ENCODE measurements at regions not wholly inside any gene's neighbourhood (a gene's known extent, or its start where the extent isn't known, plus 50 kb on each side); places are given as distances from the start of the nearest gene placed in this dataset.
"Not testable (repeated sequence)": the region's sequence is repeated elsewhere in the genome, so short reads cannot be mapped to it uniquely, and the experiment has no call there.

DNA sequence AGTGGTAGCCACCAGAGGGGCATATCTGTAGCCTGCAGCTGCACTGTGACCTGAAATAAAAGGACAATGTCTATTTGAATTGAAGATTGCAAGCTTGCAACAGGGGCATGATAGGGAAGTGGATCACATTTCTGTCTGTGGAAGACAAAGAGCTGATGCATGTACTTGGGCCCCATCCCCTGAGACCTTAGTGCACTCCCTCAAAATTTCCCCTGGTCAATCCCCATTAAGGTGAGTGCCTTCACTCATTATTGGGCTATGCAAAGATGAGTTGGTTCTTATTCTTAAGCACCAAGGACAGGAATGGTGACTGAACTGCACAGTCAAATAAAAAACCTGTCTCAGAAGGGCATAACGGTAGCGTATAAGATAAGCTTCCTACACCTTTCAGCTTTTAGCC, 273.1 kb upstream of the ARSJ start:
- no peak for DNase-seq

DNA sequence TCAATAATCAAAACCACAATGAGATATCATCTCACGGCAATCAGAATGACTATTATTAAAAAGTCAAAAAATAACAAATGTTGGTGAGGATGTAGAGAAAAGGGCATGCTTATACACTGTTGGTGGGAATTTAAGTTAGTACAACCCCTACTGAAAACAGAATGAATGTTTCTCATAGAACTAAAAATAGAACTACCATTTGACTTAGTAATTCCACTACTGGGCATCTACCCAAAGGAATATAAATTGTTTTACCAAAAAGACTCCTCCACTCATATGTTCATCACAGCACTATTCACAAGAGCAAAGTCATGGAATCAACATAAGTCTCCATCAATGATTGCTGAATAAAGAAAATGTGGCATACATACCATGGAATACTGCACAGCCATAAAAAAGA, 278.1 kb upstream of the ARSJ start:
- no peak for DNase-seq

DNA sequence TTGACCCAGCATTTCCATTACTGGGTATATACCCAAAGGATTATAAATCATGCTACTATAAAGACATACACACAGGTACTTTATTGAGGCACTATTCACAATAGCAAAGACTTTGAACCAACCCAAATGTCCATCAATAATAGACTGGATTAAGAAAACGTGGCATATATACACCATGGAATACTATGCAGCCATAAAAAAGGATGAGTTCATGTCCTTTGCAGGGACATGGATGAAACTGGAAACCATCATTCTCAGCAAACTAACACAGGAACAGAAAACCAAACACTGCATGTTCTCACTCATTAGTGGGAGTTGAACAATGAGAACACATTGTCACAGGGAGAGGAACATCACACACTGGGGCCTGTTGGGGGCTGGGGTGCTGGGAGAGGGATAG, 283.0 kb upstream of the ARSJ start:
- not testable (repeated sequence) for DNase-seq

DNA sequence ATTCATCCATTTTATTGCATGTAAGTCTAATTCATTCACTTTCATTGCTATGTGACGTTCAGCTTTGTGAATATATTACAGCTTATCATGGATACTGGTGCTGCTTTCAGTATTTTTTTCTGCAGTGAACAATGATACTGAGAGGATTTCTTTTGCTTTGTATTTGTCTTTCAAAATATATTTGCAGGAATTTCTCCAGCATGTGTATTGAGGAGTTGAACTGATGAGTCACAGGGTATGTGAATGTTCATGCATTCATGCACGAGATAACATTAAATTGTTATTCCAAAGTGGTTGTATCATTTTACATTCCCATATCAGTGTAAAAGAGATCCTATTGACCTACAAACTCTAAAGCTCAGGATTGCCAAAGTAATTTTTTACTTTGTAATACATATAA, 283.8 kb upstream of the ARSJ start:
- DNase-seq, result no peak

DNA sequence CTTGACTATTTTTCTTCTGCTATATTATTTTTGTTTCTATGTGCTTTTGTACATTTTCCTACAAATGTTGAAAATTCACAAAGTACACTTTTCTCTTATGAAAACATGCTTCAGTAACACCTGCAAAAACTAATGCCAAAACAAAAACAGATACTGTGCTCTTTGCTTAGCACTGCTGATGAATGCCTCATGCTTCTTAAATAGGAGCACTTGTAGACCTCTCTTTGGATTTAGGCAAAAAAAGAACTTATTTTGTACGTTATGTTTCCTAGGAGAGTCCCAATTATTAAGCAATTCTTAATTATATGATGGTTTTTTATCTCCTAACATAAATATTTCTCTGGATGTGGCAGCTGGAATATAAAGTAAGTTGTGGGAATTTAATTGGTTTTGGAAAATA, 285.0 kb upstream of the ARSJ start:
- DNase-seq, result no peak

DNA sequence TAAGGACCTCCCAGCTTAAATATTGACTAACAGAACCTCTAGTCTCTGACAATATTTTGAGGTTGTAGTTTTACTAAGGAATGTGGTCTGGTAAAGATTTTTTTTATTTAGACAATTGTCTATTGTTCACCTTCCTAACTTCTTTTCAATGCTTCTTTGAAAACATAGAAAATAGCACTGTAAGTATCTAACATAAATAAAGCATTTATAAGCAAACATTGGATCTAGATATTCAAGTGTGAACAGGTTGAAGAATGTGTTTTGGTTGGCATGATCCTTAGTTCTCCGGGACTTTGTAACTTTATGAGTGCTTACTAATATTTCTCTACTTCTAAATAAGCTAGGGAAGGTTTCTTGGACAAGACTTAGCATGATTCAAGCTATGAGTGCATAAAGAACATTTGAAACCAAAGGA, 285.4 kb upstream of the ARSJ start:
- no peak for DNase-seq

DNA sequence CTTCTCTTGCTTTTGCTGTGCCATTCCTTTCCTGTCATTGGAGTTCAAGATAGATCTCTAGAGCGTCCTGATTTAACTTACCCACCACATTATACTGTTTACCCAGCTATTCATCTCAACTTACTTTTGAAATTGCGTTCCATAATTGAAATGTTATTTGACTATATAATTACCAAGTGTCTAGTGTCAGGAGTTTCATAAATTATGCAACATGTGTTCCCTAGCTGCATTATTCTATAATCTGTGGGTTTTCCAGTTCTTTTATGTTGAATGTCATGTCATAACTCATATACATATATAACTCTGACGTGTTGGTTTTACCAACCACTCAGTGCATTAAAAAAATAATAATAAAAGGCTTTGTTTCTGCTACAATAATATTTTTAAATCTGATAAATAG, 285.9 kb upstream of the ARSJ start:
- no peak for DNase-seq

DNA sequence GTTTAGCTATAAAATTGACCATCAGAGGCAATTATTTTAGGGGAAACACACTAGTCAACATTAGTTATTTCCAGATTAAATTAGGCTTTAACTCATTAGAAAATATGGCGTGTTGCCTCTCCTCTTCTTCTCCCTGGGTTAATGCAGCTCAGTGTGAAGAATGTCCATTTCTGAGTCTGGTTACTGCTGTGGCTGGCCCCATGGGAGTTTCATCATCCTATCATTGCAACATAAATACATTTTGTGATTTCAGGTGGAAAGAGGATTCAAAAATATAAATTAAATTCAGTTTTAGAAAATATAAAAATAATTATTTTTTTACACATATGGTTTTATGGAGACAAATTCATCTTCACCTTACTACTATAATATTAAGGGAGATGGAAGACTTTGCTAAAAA, 288.5 kb upstream of the ARSJ start:
- no peak for DNase-seq

DNA sequence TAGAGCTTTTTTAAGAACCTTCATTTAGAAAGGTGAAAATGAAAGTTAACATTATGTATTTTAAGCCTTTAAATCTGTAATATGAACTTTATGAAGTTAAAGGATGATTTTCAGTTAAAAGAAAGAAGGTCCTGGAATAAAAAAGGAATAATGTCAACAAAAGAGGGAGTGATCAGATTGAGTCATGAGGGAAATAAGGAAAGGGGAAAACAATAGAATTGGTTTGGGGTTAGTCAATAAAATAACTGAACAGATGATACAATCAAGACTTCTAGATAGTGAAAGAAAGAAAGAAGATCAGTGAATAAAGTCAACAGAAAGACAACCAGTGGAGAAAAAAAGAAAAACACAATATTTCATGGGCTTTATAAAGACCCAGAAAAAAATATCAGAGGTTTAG, 291.6 kb upstream of the ARSJ start:
- no peak for DNase-seq

DNA sequence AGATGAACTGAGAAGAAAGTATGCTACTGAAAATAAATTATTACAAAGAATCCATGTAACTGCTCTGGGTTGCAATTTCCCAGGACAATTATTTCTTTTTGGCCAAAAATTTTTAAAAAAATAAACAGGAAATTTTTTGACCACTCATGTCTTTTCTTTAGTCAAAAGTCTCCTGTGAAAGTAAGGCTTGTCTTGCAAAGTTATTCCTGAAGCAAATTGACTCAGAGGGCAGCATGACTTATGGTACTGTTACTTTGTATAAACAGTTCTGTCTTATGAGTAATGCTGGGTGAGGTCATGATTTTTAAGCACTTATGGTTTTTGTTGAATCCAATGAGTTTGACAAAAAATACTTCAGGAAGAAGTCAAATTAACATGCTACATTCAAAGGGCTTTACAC, 292.8 kb upstream of the ARSJ start:
- no peak for DNase-seq

DNA sequence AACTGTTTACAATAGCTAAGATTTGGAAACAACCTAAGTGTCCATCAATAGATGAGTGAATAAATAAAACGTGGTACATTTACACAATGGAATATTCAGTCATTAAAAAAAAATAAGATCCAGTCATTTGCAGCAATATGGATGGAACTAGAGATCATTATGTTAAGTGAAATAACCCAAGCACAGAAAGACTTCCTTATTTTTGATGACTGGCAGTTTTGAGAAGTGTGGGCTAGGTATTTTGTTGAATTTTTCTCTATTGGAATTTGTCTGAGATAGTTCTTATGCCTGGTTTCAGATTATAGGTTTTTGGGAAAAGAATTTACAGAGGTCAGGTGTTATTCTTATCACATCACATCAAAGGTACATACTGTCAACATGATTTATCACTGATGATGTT, 293.8 kb upstream of the ARSJ start:
- no peak for DNase-seq

DNA sequence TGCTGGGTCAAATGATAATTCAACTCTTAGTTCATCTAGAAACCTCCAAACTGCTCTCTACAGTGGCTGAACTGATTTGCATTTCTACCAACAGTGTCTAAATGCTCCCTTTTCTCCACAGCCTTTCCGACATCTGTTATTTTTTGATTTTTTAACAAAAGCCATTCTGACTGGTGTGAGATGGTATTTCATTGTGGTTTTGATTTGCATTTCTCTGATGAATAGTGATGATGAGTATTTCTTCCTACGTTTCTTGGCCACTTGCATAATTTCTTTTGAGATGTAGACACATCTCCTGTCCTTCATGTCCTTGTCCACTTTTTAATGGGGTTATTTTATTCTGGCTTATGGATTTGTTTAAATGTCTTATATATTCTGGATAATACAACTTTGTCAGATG, 298.2 kb upstream of the ARSJ start:
- no peak for DNase-seq

DNA sequence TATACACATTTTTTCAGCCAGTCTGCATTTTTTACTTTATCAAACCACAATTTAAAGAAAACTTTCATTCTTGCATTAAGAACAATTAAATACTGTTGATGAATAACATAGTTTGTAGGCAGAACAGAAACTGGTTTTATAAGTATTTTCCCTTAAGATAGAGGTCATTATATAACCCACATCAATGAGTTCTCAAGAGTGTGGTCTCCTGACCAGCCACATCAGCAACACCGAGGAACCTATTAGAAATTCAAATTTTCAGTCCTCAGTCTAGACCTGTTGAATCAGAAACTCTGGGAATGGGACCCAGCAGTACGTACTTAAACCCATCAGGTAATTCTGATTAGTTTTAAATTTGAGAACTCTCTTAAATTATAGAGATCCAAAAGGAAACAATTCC, 299.6 kb upstream of the ARSJ start:
- no peak for DNase-seq

DNA sequence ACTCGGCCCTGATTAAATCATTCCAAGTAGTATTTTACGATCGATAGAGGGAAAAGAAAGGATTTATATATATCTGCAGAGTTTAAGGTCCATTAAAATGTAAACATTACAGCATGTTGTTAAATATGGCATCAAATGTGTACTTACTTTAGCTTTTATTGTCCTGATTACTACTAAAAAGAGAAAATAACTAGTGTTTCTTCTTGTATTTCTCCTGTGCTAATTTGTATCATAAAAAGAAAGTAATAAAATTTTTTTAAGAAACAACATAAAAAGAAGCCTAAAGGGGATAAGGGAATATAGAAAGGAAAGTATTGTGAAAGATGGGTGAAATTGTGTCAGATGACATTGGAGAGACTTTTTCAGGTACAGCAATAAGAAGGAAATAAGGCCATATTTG, 300.3 kb upstream of the ARSJ start:
- DNase-seq, result no peak

DNA sequence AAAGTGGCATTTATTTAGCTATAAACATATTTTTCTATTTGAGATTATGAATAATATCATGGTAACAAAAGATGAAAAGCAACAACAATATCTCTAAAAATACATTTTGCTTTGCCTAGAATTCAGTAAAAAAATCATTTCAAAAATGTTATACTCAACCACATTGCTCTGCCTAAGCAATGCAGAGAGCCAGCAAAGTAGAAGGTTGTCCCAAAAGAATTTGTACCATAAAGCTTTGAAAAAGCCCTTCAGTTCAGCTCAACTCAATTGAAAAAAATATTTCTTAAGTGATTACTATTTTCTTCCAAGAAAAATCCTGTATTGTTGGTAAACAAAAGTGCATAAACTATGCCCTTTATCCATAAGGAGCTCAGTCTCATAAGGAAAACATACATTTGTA, 301.2 kb upstream of the ARSJ start:
- no peak for DNase-seq

DNA sequence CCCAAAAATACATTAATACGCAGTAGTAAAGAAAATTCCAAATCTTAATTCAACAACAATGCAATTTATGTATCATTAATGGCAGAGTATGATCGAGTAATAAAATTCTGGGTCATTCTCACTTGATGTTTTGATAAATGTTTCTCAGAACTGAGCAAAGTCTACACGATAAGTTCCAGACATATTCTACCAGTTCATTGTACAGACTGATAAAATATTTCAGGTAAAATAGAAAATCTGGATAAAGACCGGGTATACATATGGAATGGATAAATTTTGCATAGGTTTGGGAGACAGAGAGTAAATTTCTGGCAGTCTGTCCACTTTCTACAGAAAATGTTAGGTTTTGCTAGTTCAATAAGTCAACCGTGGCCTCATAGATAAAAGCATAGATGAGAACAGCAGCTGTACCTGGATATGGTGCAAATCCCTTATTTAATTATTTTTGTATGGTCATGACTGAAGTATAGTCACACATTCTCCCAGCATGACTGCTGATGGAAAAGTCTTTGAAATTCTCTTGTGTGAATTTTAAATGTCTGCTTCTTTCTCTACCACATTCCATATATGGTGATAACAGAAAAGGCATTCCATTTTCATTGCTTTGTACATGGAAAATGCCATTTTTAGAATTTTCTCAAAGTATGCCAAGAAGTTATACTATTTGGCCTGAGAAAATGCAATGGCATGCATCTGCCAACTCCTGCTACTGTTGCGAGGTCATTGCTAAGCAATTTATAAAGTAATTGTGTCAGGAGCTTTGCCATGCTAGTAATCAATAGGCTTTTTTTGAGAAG, 301.9 kb upstream of the ARSJ start:
- DNase-seq, result no peak

DNA sequence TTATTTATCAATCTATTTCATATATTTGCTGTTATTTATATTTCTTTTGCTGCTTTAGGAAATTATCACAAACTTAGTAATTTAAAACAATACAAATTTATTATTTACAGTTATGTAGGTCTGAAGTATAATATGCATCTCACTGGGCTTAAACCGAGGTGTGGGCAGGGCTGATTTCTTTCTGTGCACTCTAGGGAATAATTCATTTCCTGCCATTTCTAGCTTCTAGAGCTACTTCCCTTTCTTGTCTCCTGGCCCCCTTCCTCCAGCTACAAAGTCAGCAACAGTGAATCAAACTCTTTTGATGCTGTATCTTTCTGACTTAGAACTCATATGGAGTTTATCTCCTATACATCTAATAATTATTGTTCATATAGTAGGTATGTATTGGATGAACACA, 303.5 kb upstream of the ARSJ start:
- no peak for DNase-seq

DNA sequence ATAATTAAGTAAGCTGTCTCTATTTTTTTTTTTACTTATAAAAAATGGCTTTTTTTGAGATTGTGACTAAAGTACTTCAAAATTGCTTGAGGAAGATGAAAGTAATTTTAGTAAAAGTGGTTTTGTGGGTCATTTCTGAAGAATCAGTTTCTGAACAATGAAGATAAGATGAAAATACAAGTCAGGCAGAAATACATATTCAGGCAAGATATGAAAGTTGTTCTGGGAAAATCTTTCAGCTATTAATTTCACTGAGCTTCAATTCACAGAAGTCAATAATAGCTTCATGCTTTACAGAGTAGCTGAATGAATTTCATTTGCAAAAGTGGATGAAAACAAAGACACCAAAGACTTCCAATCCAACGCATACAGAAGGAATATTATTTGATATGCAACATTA, 305.2 kb upstream of the ARSJ start:
- no peak for DNase-seq

DNA sequence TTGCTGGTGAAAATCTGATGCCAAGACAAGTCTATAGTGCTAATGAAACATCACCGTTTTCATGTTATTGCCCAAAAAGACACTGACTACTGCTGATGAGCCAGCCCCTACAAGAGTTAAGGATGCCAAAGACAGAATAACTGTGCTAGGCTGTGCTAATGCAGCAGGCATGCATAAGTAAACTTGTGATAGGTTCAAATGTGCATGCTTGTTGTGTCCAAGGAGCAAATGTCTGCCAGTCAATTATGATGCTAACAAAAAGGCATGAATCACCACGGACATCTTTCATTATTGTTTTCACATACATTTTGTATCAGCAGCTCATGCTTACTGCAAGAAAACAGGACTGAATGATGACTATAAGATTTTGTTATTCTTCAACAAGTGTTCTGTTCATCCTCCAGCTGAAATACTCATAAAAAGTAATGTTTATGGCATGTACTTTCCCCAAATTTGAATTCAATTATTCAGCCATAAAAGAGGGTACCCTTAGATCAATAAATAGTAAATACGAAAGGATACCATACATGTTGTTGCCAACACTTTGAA, 306.9 kb upstream of the ARSJ start:
- DNase-seq, result no peak

DNA sequence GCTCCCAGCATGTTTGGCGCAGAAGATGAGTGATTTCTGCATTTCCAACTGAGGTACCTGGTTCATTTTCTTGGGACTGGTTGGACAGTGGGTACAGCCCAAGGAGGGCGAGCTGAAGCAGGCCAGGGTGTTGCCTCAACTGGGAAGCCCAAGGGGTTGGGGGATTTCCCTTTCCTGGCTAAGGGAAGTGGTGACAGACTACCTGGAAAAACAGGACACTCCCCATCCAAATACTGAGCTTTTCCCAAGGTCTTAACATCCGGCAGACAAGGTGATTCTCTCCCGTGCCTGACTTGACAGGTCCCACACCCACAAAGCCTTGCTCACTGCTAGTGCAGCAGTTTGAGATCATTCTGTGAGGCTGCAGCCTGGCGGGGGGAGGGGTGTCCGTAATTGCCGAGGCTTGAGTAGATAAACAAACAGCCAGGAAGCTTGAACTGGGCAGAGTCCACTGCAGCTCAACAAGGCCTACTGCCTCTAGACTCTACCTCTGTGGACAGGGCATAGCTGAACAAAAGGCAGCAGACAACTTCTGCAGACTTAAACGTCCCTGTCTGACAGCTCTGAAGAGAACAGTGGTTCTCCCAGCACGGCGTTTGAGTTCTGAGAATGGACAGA, 307.7 kb upstream of the ARSJ start:
- DNase-seq, result no peak

DNA sequence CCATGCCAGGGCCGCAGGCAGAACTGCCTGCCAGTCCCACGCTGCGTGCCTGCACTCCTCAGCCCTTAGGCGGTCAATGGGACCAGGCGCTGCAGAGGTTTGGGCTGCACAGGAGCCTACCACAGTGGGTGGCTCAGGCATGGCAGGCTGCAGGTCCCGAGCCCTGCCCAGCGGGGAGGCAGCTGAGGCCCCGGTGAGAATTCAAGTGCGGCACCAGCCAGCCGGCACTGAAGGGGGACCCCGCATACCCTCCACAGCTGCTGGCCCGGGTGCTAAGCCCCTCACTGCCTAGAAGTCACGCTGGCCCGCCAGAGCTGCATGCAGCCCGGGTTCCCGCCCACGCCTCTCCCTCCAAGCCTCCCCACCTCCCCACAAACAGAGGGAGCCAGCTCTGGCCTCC, 302.5 kb upstream of the UGT8 start:
- no peak for DNase-seq

DNA sequence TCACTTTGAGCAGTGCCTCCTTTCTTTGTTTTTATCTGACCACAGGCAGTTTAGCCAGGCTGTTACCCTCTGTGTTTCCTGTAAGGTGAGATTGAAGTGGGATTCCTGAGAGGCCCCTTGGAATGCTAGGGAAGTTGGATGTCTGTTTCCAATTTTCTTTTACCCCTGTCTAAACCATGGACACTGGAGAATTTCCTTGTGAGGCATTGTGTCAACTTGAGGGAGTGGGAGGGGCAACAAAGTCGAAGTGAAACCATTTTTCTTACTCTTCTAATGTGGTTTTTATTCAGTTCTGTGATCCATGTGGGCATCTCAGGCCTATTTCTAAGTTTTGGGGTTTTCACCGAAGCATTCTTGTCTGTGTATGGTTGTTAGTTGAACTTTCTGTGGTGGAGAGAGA, 296.1 kb upstream of the UGT8 start:
- DNase-seq, result no peak

DNA sequence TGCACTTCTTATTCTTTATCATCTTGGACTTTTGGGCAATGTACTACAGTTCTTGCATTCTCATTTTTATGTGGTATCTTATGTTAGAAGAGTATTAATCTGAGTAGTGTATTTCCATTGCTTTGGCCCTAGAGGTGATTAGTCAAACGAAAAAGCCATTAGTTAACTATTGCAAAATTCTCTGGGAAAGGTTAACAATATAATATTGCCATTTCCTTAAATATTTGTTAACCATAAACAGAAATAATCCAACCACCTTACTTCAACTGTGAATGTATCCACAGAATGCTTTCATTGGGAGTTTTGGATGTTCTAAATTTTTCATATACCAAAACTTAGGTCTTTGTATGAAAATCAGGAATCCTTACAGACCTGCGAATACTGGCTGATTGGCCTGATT, 294.6 kb upstream of the UGT8 start:
- DNase-seq, result no peak

DNA sequence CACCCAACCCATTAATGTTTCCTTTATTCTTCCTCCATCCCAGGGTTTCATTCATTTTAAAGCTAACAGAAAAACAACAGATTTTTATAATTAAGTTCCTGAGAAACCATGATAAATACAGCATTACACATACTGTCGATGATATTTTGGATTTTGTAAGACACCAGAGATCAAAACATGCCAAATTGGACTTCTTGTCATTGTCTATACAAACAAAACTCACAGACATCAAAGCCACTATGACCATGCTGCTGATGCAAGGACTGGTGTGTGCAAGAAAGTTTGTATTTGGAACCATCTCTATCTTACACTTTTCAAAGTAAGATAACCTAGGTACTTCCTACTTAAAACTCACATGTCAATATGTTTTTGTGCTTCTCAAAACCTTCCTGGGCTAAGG, 294.0 kb upstream of the UGT8 start:
- DNase-seq, result no peak

DNA sequence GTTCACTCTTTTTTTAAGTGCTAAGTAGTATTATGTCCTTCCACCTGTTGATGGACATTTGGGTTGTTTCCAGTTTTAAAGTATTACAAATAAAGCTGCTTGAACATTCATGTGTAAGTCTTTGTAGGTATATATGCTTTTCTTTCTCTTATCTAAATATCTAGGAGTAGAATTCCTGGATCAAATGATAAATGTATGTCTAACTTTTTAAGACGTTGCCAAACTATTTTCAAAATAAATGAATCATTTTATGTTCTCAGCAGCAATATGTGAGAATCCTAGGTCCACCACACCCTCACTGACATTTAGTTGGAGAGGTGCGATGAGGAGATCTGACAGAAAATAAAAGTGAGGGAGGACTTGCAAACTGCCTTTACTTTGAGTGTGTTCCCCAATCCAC, 291.7 kb upstream of the UGT8 start:
- no peak for DNase-seq

All from NCI-H1930 (cell line).